ENCODE measurements at regions not wholly inside any gene's neighbourhood (a gene's known extent, or its start where the extent isn't known, plus 50 kb on each side); places are given as distances from the start of the nearest gene placed in this dataset.

- Histone ChIP-seq H3K9ac (ENCODE audit: low read depth in 1 of 2, low read length in 2 of 2) (no peak overlapping the region), H3K27me3 (ENCODE audit: control insufficient read depth in 2 of 2, insufficient read depth in 2 of 2, low read length in 2 of 2) (no peaks in the 10 kb centered on the region), H3K27ac (ENCODE audit: low read depth in 2 of 2, low read length in 2 of 2) (no peak overlapping the region), H3K9me3 (ENCODE audit: control insufficient read depth in 2 of 2, low read length in 2 of 2) (no peaks in the 10 kb centered on the region), H3K4me1 (ENCODE audit: control insufficient read depth in 2 of 2, insufficient read depth in 2 of 2, low read length in 2 of 2) (no peaks in the 10 kb centered on the region), H3K36me3 (ENCODE audit: control insufficient read depth in 2 of 2, insufficient read depth in 2 of 2, low read length in 2 of 2) (no peaks in the 10 kb centered on the region), H3K4me3 (ENCODE audit: low read length in 2 of 2) (no peak overlapping the region)
Measured at GRCh38 chr13:76637641-76638141, 248.5 kb downstream of the KCTD12 start.

DNA sequence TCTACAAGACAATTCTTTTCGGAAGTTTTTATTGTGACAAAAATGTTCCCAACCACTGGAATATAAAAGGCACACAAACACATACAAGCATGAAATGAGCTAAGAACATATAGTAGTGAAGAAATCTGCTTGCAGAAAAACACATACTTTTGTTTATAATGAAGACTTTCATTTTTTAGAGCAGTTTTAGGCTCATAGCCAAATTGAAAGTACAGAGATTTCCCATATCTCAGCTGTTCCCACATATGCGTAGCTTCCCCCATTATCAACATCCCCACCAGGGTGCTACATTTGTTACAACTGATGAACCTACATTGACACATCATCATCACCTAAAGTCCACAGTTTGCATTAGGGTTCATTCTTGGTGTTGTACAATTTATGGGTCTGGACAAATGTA lies 249.4 kb downstream of the KCTD12 start:
- no peak overlapping the region for H3K27ac ChIP-seq (ENCODE audit: low read depth in 2 of 2, low read length in 2 of 2)
- no peak overlapping the region for H3K9ac ChIP-seq (ENCODE audit: low read depth in 1 of 2, low read length in 2 of 2)
- no peaks in the 10 kb centered on the region for H3K36me3 ChIP-seq (ENCODE audit: control insufficient read depth in 2 of 2, insufficient read depth in 2 of 2, low read length in 2 of 2)
- H3K4me3 ChIP-seq (ENCODE audit: low read length in 2 of 2): no peak overlapping the region
- H3K27me3 ChIP-seq (ENCODE audit: control insufficient read depth in 2 of 2, insufficient read depth in 2 of 2, low read length in 2 of 2): no peaks in the 10 kb centered on the region
- H3K4me1 ChIP-seq (ENCODE audit: control insufficient read depth in 2 of 2, insufficient read depth in 2 of 2, low read length in 2 of 2): no peaks in the 10 kb centered on the region
- no peaks in the 10 kb centered on the region for H3K9me3 ChIP-seq (ENCODE audit: control insufficient read depth in 2 of 2, low read length in 2 of 2)

- Histone ChIP-seq H3K4me1 (ENCODE audit: control insufficient read depth in 2 of 2, insufficient read depth in 2 of 2, low read length in 2 of 2) (no peaks in the 10 kb centered on the region), H3K27ac (ENCODE audit: low read depth in 2 of 2, low read length in 2 of 2) (no peak overlapping the region), H3K4me3 (ENCODE audit: low read length in 2 of 2) (no peak overlapping the region), H3K9ac (ENCODE audit: low read depth in 1 of 2, low read length in 2 of 2) (no peak overlapping the region), H3K9me3 (ENCODE audit: control insufficient read depth in 2 of 2, low read length in 2 of 2) (no peaks in the 10 kb centered on the region), H3K27me3 (ENCODE audit: control insufficient read depth in 2 of 2, insufficient read depth in 2 of 2, low read length in 2 of 2) (no peaks in the 10 kb centered on the region), H3K36me3 (ENCODE audit: control insufficient read depth in 2 of 2, insufficient read depth in 2 of 2, low read length in 2 of 2) (no peaks in the 10 kb centered on the region)
Measured at GRCh38 chr13:76635232-76636230, 250.7 kb downstream of the KCTD12 start.

GRCh38 chr13:76634431-76635191 lies 251.6 kb downstream of the KCTD12 start:
- Histone ChIP-seq H3K27ac (ENCODE audit: low read depth in 2 of 2, low read length in 2 of 2) (no peak overlapping the region), H3K36me3 (ENCODE audit: control insufficient read depth in 2 of 2, insufficient read depth in 2 of 2, low read length in 2 of 2) (no peaks in the 10 kb centered on the region), H3K9ac (ENCODE audit: low read depth in 1 of 2, low read length in 2 of 2) (no peak overlapping the region)

DNA sequence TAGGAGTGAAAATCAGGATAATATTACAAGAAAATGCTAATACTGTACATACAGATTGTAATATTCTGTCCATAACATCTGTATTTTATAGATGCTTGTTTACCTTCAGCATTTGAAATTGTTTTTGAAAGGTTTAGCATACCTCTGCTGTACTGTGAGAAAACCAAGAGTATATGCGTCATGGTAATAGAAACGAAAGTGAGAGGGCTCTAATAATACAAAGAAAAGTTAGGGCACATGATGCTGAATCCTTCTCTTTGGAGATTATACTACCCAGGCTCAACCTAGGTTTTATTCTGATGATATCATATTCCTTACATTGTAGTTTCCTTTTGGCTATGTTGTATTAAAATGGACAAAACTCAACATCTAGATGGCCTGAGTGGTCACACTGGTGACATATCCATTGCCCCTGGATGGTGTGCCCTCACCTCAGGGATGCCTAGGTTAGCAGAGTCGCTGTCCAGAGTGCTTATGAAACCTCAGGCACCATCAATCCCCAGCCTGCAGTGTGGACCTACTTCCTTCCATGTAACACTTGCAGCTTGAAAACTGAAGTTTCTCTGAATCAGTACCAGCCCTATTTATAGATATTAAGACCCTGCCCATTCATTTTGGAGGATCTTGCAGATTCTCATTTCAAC lies 253.7 kb downstream of the KCTD12 start:
- H3K27ac ChIP-seq (ENCODE audit: low read depth in 2 of 2, low read length in 2 of 2): no peak overlapping the region
- H3K4me3 ChIP-seq (ENCODE audit: low read length in 2 of 2): no peak overlapping the region
- H3K4me1 ChIP-seq (ENCODE audit: control insufficient read depth in 2 of 2, insufficient read depth in 2 of 2, low read length in 2 of 2): no peaks in the 10 kb centered on the region
- H3K9ac ChIP-seq (ENCODE audit: low read depth in 1 of 2, low read length in 2 of 2): no peak overlapping the region
- no peaks in the 10 kb centered on the region for H3K9me3 ChIP-seq (ENCODE audit: control insufficient read depth in 2 of 2, low read length in 2 of 2)
- no peaks in the 10 kb centered on the region for H3K36me3 ChIP-seq (ENCODE audit: control insufficient read depth in 2 of 2, insufficient read depth in 2 of 2, low read length in 2 of 2)
- H3K27me3 ChIP-seq (ENCODE audit: control insufficient read depth in 2 of 2, insufficient read depth in 2 of 2, low read length in 2 of 2): no peaks in the 10 kb centered on the region

More at GRCh38 chr13:76634431-76635191, 251.6 kb downstream of the KCTD12 start:
- no peak overlapping the region for H3K4me3 ChIP-seq (ENCODE audit: low read length in 2 of 2)
- H3K4me1 ChIP-seq (ENCODE audit: control insufficient read depth in 2 of 2, insufficient read depth in 2 of 2, low read length in 2 of 2): no peaks in the 10 kb centered on the region
- H3K9me3 ChIP-seq (ENCODE audit: control insufficient read depth in 2 of 2, low read length in 2 of 2): no peaks in the 10 kb centered on the region
- no peaks in the 10 kb centered on the region for H3K27me3 ChIP-seq (ENCODE audit: control insufficient read depth in 2 of 2, insufficient read depth in 2 of 2, low read length in 2 of 2)

DNA sequence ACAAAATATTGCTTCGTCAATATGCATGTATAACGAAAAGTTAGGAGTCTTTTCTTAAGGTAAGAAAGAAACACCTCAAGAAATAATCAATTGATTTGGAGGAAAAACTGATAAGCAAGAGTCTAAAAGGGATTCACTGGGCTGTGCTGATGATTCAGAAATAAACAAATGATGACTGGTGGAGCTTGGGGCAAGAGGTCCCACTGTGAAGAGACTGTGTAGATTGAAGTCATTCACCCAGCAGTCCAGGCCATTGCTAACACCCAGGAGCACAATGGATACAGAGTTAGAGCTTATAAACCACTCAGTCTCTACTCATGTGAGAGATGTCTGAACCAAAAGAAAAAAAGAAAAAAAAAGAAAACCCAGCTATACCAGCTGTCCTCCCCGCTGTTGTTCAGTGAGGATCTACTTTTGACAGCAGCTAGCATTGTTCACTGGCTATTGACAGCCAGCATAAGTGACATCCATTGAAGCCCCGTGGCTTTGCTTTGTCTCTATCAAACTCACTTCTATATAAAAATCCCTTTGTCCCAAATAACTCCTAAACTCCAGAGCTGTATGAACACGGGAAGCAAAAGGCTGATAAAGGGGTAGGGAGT lies 255.5 kb downstream of the KCTD12 start:
- H3K9me3 ChIP-seq (ENCODE audit: control insufficient read depth in 2 of 2, low read length in 2 of 2): no peaks in the 10 kb centered on the region
- no peaks in the 10 kb centered on the region for H3K27me3 ChIP-seq (ENCODE audit: control insufficient read depth in 2 of 2, insufficient read depth in 2 of 2, low read length in 2 of 2)
- no peak overlapping the region for H3K9ac ChIP-seq (ENCODE audit: low read depth in 1 of 2, low read length in 2 of 2)
- H3K4me3 ChIP-seq (ENCODE audit: low read length in 2 of 2): no peak overlapping the region
- H3K4me1 ChIP-seq (ENCODE audit: control insufficient read depth in 2 of 2, insufficient read depth in 2 of 2, low read length in 2 of 2): no peaks in the 10 kb centered on the region
- H3K36me3 ChIP-seq (ENCODE audit: control insufficient read depth in 2 of 2, insufficient read depth in 2 of 2, low read length in 2 of 2): no peaks in the 10 kb centered on the region
- H3K27ac ChIP-seq (ENCODE audit: low read depth in 2 of 2, low read length in 2 of 2): no peak overlapping the region

DNA sequence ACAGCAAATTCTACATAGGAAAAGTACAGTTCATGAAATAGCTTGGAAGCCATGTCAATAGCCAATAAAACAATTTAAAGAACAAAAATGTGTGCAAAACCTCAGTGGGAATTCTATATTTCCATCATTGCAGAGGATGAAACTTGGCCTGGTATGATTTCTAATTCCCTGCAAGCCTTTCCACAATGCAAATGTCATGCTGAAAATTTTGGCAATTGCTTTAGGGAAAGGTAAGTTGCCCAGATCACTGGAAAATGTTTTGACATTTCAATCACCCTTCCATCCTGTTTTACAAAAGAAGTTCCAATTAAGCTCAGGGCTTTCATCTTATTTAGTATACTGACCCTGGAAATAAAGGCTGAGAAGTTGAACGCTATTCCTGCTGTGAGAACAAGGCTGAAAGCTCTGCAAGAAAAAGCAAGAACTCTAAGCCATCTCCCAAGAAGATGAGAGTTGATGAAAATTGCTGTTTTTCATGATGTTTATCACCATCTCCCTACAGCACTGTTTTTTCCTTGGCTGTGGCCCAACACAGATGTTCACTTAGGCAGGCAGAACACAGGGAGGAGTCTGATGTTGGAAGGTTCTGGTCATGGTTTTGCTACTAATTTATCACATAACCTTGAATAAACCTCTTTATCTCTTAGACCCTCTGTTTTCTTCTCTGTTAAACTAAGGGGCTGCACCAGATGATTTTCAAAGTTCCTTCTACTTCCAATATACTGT lies 263.7 kb downstream of the KCTD12 start:
- Histone ChIP-seq H3K27me3 (ENCODE audit: control insufficient read depth in 2 of 2, insufficient read depth in 2 of 2, low read length in 2 of 2) (no peaks in the 10 kb centered on the region), H3K36me3 (ENCODE audit: control insufficient read depth in 2 of 2, insufficient read depth in 2 of 2, low read length in 2 of 2) (no peaks in the 10 kb centered on the region), H3K9ac (ENCODE audit: low read depth in 1 of 2, low read length in 2 of 2) (no peak overlapping the region), H3K27ac (ENCODE audit: low read depth in 2 of 2, low read length in 2 of 2) (no peak overlapping the region), H3K4me1 (ENCODE audit: control insufficient read depth in 2 of 2, insufficient read depth in 2 of 2, low read length in 2 of 2) (no peaks in the 10 kb centered on the region), H3K9me3 (ENCODE audit: control insufficient read depth in 2 of 2, low read length in 2 of 2) (no peaks in the 10 kb centered on the region), H3K4me3 (ENCODE audit: low read length in 2 of 2) (no peak overlapping the region)

DNA sequence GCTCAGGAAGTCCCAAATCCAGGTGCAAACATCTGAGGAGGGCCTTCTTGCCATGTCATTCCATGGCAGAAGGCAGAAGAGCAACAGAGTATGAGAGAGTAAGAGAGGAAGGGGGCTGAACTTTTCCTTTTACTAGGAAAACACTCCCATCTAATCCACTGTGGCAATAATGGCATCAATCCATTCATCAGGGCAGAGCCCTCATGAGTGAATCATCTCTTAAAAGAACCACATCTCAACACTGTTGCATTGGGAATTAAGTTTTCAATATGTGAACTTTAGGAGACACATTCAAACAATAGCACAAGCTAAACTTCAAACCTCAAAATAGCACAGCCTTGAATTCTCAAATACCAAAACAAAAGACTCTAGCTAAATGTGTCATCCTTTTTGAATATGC lies 264.5 kb downstream of the KCTD12 start:
- Histone ChIP-seq H3K9ac (ENCODE audit: low read depth in 1 of 2, low read length in 2 of 2) (no peak overlapping the region), H3K4me3 (ENCODE audit: low read length in 2 of 2) (no peak overlapping the region), H3K27me3 (ENCODE audit: control insufficient read depth in 2 of 2, insufficient read depth in 2 of 2, low read length in 2 of 2) (no peaks in the 10 kb centered on the region), H3K27ac (ENCODE audit: low read depth in 2 of 2, low read length in 2 of 2) (no peak overlapping the region), H3K4me1 (ENCODE audit: control insufficient read depth in 2 of 2, insufficient read depth in 2 of 2, low read length in 2 of 2) (no peaks in the 10 kb centered on the region), H3K9me3 (ENCODE audit: control insufficient read depth in 2 of 2, low read length in 2 of 2) (no peaks in the 10 kb centered on the region), H3K36me3 (ENCODE audit: control insufficient read depth in 2 of 2, insufficient read depth in 2 of 2, low read length in 2 of 2) (no peaks in the 10 kb centered on the region)

GRCh38 chr13:76620036-76620435 lies 266.2 kb downstream of the KCTD12 start:
- Histone ChIP-seq H3K4me3 (ENCODE audit: low read length in 2 of 2) (no peak overlapping the region), H3K4me1 (ENCODE audit: control insufficient read depth in 2 of 2, insufficient read depth in 2 of 2, low read length in 2 of 2) (no peaks in the 10 kb centered on the region), H3K36me3 (ENCODE audit: control insufficient read depth in 2 of 2, insufficient read depth in 2 of 2, low read length in 2 of 2) (no peaks in the 10 kb centered on the region), H3K27ac (ENCODE audit: low read depth in 2 of 2, low read length in 2 of 2) (no peak overlapping the region), H3K27me3 (ENCODE audit: control insufficient read depth in 2 of 2, insufficient read depth in 2 of 2, low read length in 2 of 2) (no peaks in the 10 kb centered on the region), H3K9me3 (ENCODE audit: control insufficient read depth in 2 of 2, low read length in 2 of 2) (no peaks in the 10 kb centered on the region), H3K9ac (ENCODE audit: low read depth in 1 of 2, low read length in 2 of 2) (no peak overlapping the region)
